H1 (cell line): ENCODE measurements at regions not wholly inside any gene's neighbourhood (a gene's known extent, or its start where the extent isn't known, plus 50 kb on each side); places are given as distances from the start of the nearest gene placed in this dataset.

Experiments used
- CTCF ChIA-PET: fragments of 300-600 bp; sonication (Branson Sonifier 250); formaldehyde crosslinking; loops from one replicate; lab custom pipeline; 2021; ENCODE audit not compliant: partially characterized antibody; lab: Charles Lee
- POLR2A ChIA-PET: fragments of 300-600 bp; sonication (Branson Sonifier 250); formaldehyde crosslinking; loops from one replicate; lab custom pipeline; 2021; ENCODE audit warnings: inconsistent platforms; ENCODE audit not compliant: partially characterized antibody; lab: Charles Lee
- DNase-seq, 2 experiments: peaks; one replicate each; pipeline versions ENCODE4 v3.0.0 to v3.0.0-alpha.2; 2010 to 2022; ENCODE audit warnings: low spot score in 2 of 2, low read depth in 1 of 2, mixed read lengths in 1 of 2
- FAIRE-seq: peaks from 2 replicates; lab custom pipeline; 2011; peaks lifted over from hg19 to GRCh38; lab: Jason Lieb, UNC
- H2AFZ ChIP-seq: 2 replicates; pipeline ENCODE4 v1.8.1; 2012; ENCODE audit warnings: low read length, inconsistent platforms
- H2AK5ac ChIP-seq: 2 replicates; pipeline ENCODE4 v1.6.1; 2013; ENCODE audit warnings: low read depth, low read length
- H2BK120ac ChIP-seq: replicated peaks from 2 replicates; pipeline ENCODE3; 2013; ENCODE audit warnings: low read depth, low read length, inconsistent platforms
- H2BK12ac ChIP-seq: 2 replicates; pipeline ENCODE4 v1.6.1; 2013; ENCODE audit warnings: low read depth, low read length
- H2BK15ac ChIP-seq: 2 replicates; pipeline ENCODE4 v1.6.1; 2013; ENCODE audit warnings: low read length
- H2BK20ac ChIP-seq: 2 replicates; pipeline ENCODE4 v1.6.1; 2013; ENCODE audit warnings: low read length
- H2BK5ac ChIP-seq: 2 replicates; pipeline ENCODE4 v1.6.1; 2013; ENCODE audit warnings: low read depth, low read length
- H3K14ac ChIP-seq: 2 replicates; pipeline ENCODE4 v1.6.1; 2013; ENCODE audit warnings: inconsistent platforms; ENCODE audit not compliant: insufficient read length
- H3K18ac ChIP-seq: 2 replicates; pipeline ENCODE4 v1.6.1; 2013; ENCODE audit warnings: low read length; ENCODE audit errors: extremely low read depth
- H3K23ac ChIP-seq: 2 replicates; pipeline ENCODE4 v1.6.1; 2013; ENCODE audit warnings: inconsistent platforms; ENCODE audit not compliant: insufficient read length
- H3K23me2 ChIP-seq: 2 replicates; pipeline ENCODE4 v1.6.1; 2013; ENCODE audit warnings: low read depth, low read length
- H3K27ac ChIP-seq: 2 replicates; pipeline ENCODE4 v1.6.1; 2011; ENCODE audit warnings: low read depth, low read length, inconsistent platforms
- H3K27me3 ChIP-seq, 4 experiments: replicated peaks in 1 of 4; 1 replicate in 1 of 4; 2 replicates in 3 of 4; pipeline versions ENCODE4 v1.6.1 to v1.8.1; 2011 to 2013; ENCODE audit warnings: low read length in 3 of 4, mild to moderate bottlenecking in 3 of 4, inconsistent platforms in 2 of 4, mixed read lengths in 2 of 4, moderate library complexity in 1 of 4; ENCODE audit not compliant: control insufficient read depth in 3 of 4, insufficient read depth in 3 of 4; ENCODE audit errors: extremely low read depth in 1 of 4
- H3K36me3 ChIP-seq, 4 experiments: 2 replicates each; pipeline versions ENCODE4 v1.6.1 to v1.8.1; 2011 to 2013; ENCODE audit warnings: mild to moderate bottlenecking in 4 of 4, low read length in 3 of 4, moderate library complexity in 2 of 4, control low read depth in 1 of 4, inconsistent platforms in 1 of 4; ENCODE audit not compliant: insufficient read depth in 4 of 4, control insufficient read depth in 2 of 4
- H3K4ac ChIP-seq: replicated peaks from 2 replicates; pipeline ENCODE3; 2013; ENCODE audit warnings: low read length, low read depth, mixed read lengths, inconsistent platforms; ENCODE audit not compliant: insufficient read length
- H3K4me1 ChIP-seq, 4 experiments: replicated peaks in 1 of 4; 1 replicate in 1 of 4; 2 replicates in 3 of 4; pipeline versions ENCODE4 v1.6.1 to v1.8.1; 2011 to 2013; ENCODE audit warnings: low read length in 3 of 4, inconsistent platforms in 2 of 4, mixed read lengths in 1 of 4; ENCODE audit not compliant: insufficient read depth in 4 of 4, control insufficient read depth in 3 of 4
- H3K4me2 ChIP-seq, 2 experiments: 2 replicates each; pipeline versions ENCODE4 v1.6.1 to v1.8.1; 2011 to 2013; ENCODE audit warnings: low read depth in 2 of 2, low read length in 2 of 2, control low read depth in 1 of 2, inconsistent platforms in 1 of 2, mild to moderate bottlenecking in 1 of 2; ENCODE audit not compliant: insufficient read depth in 1 of 2
- H3K4me3 ChIP-seq, 4 experiments: fragments of 200-600, 300-600 bp in 1 of 4; sonication (generic), shearing (Covaris generic), sonication (Bioruptor Twin) in 1 of 4; 2 replicates each; pipeline versions ENCODE4 v1.5.1 to v1.8.1; 2011 to 2016; ENCODE audit warnings: low read length in 4 of 4, low read depth in 3 of 4, control low read depth in 2 of 4, inconsistent platforms in 2 of 4, mild to moderate bottlenecking in 2 of 4, mixed read lengths in 1 of 4, moderate library complexity in 1 of 4; ENCODE audit not compliant: insufficient read depth in 2 of 4; ENCODE audit errors: extremely low read depth in 1 of 4
- H3K56ac ChIP-seq: replicated peaks from 2 replicates; pipeline ENCODE3; 2013; ENCODE audit warnings: low read depth, mild to moderate bottlenecking, mixed read lengths, low read length, inconsistent platforms; ENCODE audit not compliant: insufficient read length
- H3K79me1 ChIP-seq: 2 replicates; pipeline ENCODE4 v1.6.1; 2013; ENCODE audit warnings: low read depth, low read length, control low read depth
- H3K79me2 ChIP-seq, 2 experiments: 2 replicates each; pipeline versions ENCODE4 v1.6.1 to v1.8.1; 2012 to 2013; ENCODE audit warnings: low read length in 2 of 2, mild to moderate bottlenecking in 2 of 2, inconsistent platforms in 1 of 2; ENCODE audit not compliant: insufficient read depth in 2 of 2, control insufficient read depth in 1 of 2
- H3K9ac ChIP-seq, 4 experiments: replicated peaks in 1 of 4; 1 replicate in 1 of 4; 2 replicates in 3 of 4; pipeline versions ENCODE4 v1.6.1 to v1.8.1; 2011 to 2013; ENCODE audit warnings: low read depth in 3 of 4, low read length in 3 of 4, control low read depth in 2 of 4, mild to moderate bottlenecking in 2 of 4, moderate library complexity in 2 of 4, inconsistent platforms in 1 of 4; ENCODE audit errors: extremely low read depth in 1 of 4
- H3K9me3 ChIP-seq, 2 experiments: 2 replicates each; pipeline versions ENCODE4 v1.6.1 to v1.8.1; 2012 to 2013; ENCODE audit warnings: mild to moderate bottlenecking in 2 of 2, moderate library complexity in 2 of 2, control low read depth in 1 of 2, inconsistent platforms in 1 of 2, low read depth in 1 of 2, low read length in 1 of 2, mixed read lengths in 1 of 2; ENCODE audit not compliant: insufficient read depth in 2 of 2
- H4K20me1 ChIP-seq, 2 experiments: replicated peaks in 1 of 2; 2 replicates each; pipeline versions ENCODE3 to v1.8.1; 2011 to 2013; ENCODE audit warnings: inconsistent platforms in 2 of 2, low read length in 2 of 2, mild to moderate bottlenecking in 1 of 2; ENCODE audit not compliant: insufficient read depth in 2 of 2, control insufficient read depth in 1 of 2
- H4K5ac ChIP-seq: 2 replicates; pipeline ENCODE4 v1.6.1; 2013; ENCODE audit warnings: low read length, low read depth, mixed read lengths, inconsistent platforms; ENCODE audit not compliant: insufficient read length
- H4K8ac ChIP-seq: 2 replicates; pipeline ENCODE4 v1.8.0; 2013; ENCODE audit warnings: mild to moderate bottlenecking, moderate library complexity, low read length, inconsistent platforms; ENCODE audit not compliant: insufficient read depth; ENCODE audit errors: extremely low read depth
- H4K91ac ChIP-seq: replicated peaks from 2 replicates; pipeline ENCODE3; 2013; ENCODE audit warnings: low read length, mixed read lengths, inconsistent platforms; ENCODE audit not compliant: insufficient read length
- CHD7 ChIP-seq: fragments of 300-600 bp; sonication (generic); IDR thresholded peaks from 2 replicates; pipeline ENCODE4 v1.7.1; 2012; ENCODE audit warnings: low read length, moderate library complexity, mild to moderate bottlenecking, inconsistent platforms; ENCODE audit not compliant: insufficient replicate concordance
- WGBS, 2 experiments: shearing (Covaris generic) in 1 of 2; methylation state at CpG; one replicate each; pipeline versions ENCODE4 v1.1.6 to v1.1.7; 2013 to 2015; ENCODE audit warnings: low lambda C conversion rate in 2 of 2, mixed read lengths in 2 of 2, inconsistent platforms in 1 of 2, low coverage in 1 of 2, missing lambda C conversion rate in 1 of 2; ENCODE audit not compliant: insufficient replicate concordance in 2 of 2, insufficient coverage in 1 of 2, insufficient read length in 1 of 2; ENCODE audit errors: extremely low coverage in 1 of 2, missing lambda C conversion rate in 1 of 2; 5-methylcytosine and 5-hydroxymethylcytosine counted together

GRCh38 chr1:48102766-48103165 is 105.6 kb upstream of the TRABD2B start:
- Histone ChIP-seq H3K79me2 (no peaks in the 10 kb centered on the region), H2BK120ac (no peak overlapping the region), H3K4me2 (no peak overlapping the region), H2BK5ac (no peak overlapping the region), H3K4ac (no peak overlapping the region), H3K9me3 (no peaks in the 10 kb centered on the region), H4K20me1 (peaks cover 0 to 1% of the 10 kb centered on the region in 2 experiments), H3K56ac (no peak overlapping the region), H3K27ac (no peak overlapping the region), H3K27me3 (no peaks in the 10 kb centered on the region), H3K14ac (no peak overlapping the region), H2BK20ac (no peak overlapping the region), H2AFZ (no peak overlapping the region), H3K4me3 (no peak overlapping the region), H4K91ac (no peak overlapping the region), H2AK5ac (no peak overlapping the region), H3K9ac (no peak overlapping the region), H3K23me2 (peaks cover 2% of the 10 kb centered on the region; the same call in 1 of the 2 replicates), H3K36me3 (no peaks in the 10 kb centered on the region), H3K79me1 (no peaks in the 10 kb centered on the region), H3K4me1 (no peaks in the 10 kb centered on the region), H4K5ac (no peak overlapping the region), H4K8ac (no peak overlapping the region), H2BK12ac (no peak overlapping the region), H2BK15ac (no peak overlapping the region), H3K18ac (no peak overlapping the region), H3K23ac (no peak overlapping the region)
- CTCF ChIA-PET = interaction anchor here (0.7 to 2.9 kb wide), 3 partner anchors 9 to 113 kb away, joined by 4 to 7 read pairs (median 4); no protein-coding TSS in a partner anchor
- DNase-seq (no peak), FAIRE-seq (no peak)
- 86% methylated on average over 6 of the region's 6 CpGs; no CpG with 5 or more reads in 1 of the 2 experiments for WGBS, 2 experiments
- POLR2A ChIA-PET = no interaction called here
- TF ChIP-seq CHD7 = no peak
